KMS-11 (cell line): ENCODE measurements at regions not wholly inside any gene's neighbourhood (a gene's known extent, or its start where the extent isn't known, plus 50 kb on each side); places are given as distances from the start of the nearest gene placed in this dataset.

Experiments used
- H2AFZ ChIP-seq: fragments of 200-600 bp; sonication (generic); 2 replicates; pipeline ENCODE4 v1.6.1; 2016; ENCODE audit warnings: antibody characterized with exemption, mixed run types, low read depth
- H3K27ac ChIP-seq: fragments of 200-600 bp; sonication (generic); 2 replicates; pipeline ENCODE4 v1.6.1; 2016; ENCODE audit warnings: mild to moderate bottlenecking, mixed run types
- H3K27me3 ChIP-seq: fragments of 200-600 bp; sonication (generic); 2 replicates; pipeline ENCODE4 v1.6.1; 2017; ENCODE audit warnings: mild to moderate bottlenecking, low read depth, mixed run types, moderate library complexity; ENCODE audit not compliant: insufficient read depth
- H3K36me3 ChIP-seq: fragments of 200-600 bp; sonication (generic); 2 replicates; pipeline ENCODE4 v1.6.1; 2017; ENCODE audit warnings: mild to moderate bottlenecking, mixed run types; ENCODE audit not compliant: insufficient read depth
- H3K4me1 ChIP-seq: fragments of 200-600 bp; sonication (generic); 2 replicates; pipeline ENCODE4 v1.6.1; 2016; ENCODE audit warnings: mild to moderate bottlenecking, low read depth, mixed run types; ENCODE audit not compliant: poor library complexity, severe bottlenecking
- H3K4me2 ChIP-seq: fragments of 200-600 bp; sonication (generic); 2 replicates; pipeline ENCODE4 v1.7.0; 2016; ENCODE audit warnings: mild to moderate bottlenecking, mixed run types
- H3K4me3 ChIP-seq: fragments of 200-600 bp; sonication (generic); IDR thresholded peaks from 2 replicates; pipeline ENCODE4 v1.6.1; 2017; ENCODE audit warnings: low read depth, low read length, mixed read lengths; ENCODE audit not compliant: insufficient read depth
- H3K79me2 ChIP-seq: fragments of 200-600 bp; sonication (generic); 2 replicates; pipeline ENCODE4 v1.6.1; 2016; ENCODE audit warnings: low read depth, mixed run types; ENCODE audit not compliant: insufficient read depth
- H3K9ac ChIP-seq: fragments of 200-600 bp; sonication (generic); 2 replicates; pipeline ENCODE4 v1.6.1; 2016; ENCODE audit warnings: mild to moderate bottlenecking, mixed run types
- H4K20me1 ChIP-seq: fragments of 200-600 bp; sonication (generic); 2 replicates; pipeline ENCODE4 v1.6.1; 2016; ENCODE audit warnings: mild to moderate bottlenecking, mixed run types; ENCODE audit not compliant: insufficient read depth
- TF ChIP-seq, protein P1 (sequence below): fragments of 200-600 bp; sonication (generic); conservative IDR thresholded peaks from 2 replicates; pipeline ENCODE4 v1.6.1; 2017; ENCODE audit warnings: low read depth, mild to moderate bottlenecking, antibody characterized with exemption, low read length, moderate library complexity, mixed read lengths

- H3K4me2 ChIP-seq = no peak overlapping the region
- H3K4me3 ChIP-seq = no peak overlapping the region
- H3K4me1 ChIP-seq = no peaks in the 10 kb centered on the region
- TF ChIP-seq, protein P1, sequence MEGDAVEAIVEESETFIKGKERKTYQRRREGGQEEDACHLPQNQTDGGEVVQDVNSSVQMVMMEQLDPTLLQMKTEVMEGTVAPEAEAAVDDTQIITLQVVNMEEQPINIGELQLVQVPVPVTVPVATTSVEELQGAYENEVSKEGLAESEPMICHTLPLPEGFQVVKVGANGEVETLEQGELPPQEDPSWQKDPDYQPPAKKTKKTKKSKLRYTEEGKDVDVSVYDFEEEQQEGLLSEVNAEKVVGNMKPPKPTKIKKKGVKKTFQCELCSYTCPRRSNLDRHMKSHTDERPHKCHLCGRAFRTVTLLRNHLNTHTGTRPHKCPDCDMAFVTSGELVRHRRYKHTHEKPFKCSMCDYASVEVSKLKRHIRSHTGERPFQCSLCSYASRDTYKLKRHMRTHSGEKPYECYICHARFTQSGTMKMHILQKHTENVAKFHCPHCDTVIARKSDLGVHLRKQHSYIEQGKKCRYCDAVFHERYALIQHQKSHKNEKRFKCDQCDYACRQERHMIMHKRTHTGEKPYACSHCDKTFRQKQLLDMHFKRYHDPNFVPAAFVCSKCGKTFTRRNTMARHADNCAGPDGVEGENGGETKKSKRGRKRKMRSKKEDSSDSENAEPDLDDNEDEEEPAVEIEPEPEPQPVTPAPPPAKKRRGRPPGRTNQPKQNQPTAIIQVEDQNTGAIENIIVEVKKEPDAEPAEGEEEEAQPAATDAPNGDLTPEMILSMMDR = no peak
- no peak overlapping the region for H3K27ac ChIP-seq
- no peak overlapping the region for H2AFZ ChIP-seq
- H3K36me3 ChIP-seq = no peaks in the 10 kb centered on the region
- no peaks in the 10 kb centered on the region for H3K27me3 ChIP-seq
- no peaks in the 10 kb centered on the region for H4K20me1 ChIP-seq
- no peak overlapping the region for H3K9ac ChIP-seq
- no peaks in the 10 kb centered on the region for H3K79me2 ChIP-seq
Measured at GRCh38 chr10:20521186-20521585, 375.9 kb downstream of the NEBL start.

DNA sequence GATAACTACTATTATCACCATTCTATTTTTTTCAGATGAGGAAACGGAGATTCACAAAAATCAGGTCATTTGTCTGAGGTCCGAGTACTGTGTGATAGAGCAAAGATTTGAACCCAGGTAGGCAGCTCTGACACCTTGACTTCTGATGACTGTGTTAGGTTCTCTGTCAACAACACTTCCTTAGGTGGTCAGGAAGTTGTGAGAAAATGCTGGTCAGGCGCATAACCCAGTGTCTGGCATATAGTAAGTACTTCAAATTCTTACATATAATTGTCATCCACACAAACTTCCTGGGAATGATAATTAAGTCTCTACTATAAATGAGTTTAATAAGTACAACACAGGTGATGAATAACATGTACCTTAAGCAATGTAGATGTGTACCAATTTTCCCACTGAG lies 381.5 kb downstream of the NEBL start:
- Histone ChIP-seq H3K4me2 (no peak overlapping the region), H3K9ac (no peak overlapping the region), H3K4me1 (no peaks in the 10 kb centered on the region), H2AFZ (no peak overlapping the region), H3K79me2 (no peaks in the 10 kb centered on the region), H3K36me3 (no peaks in the 10 kb centered on the region), H3K27me3 (no peaks in the 10 kb centered on the region), H3K4me3 (no peak overlapping the region), H3K27ac (no peak overlapping the region), H4K20me1 (no peaks in the 10 kb centered on the region)
- TF ChIP-seq, protein P1 = no peak

DNA sequence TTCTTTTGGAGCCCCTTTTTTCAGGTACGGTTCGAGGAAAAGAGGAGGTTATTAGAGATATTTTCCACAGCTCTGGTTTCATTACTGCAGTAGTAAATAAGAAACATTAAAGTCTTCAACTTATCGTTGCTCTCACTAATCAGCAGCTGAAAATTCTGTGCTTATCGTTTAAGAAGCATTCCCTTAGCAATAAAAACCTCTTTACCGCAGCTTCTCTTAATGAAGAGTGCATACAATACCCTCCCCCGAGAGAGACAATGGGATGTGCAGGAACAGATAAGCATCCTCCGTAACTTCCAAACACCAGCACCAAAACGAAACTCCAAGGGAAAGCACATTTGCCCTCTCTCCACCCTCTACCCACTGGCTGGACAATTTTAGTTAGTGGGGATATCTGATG lies 384.5 kb downstream of the NEBL start:
- H3K4me1 ChIP-seq = no peaks in the 10 kb centered on the region
- H3K27me3 ChIP-seq = no peaks in the 10 kb centered on the region
- H2AFZ ChIP-seq = no peak overlapping the region
- no peak overlapping the region for H3K4me2 ChIP-seq
- H3K4me3 ChIP-seq = no peak overlapping the region
- TF ChIP-seq, protein P1 = no peak
- H3K9ac ChIP-seq = no peak overlapping the region
- no peaks in the 10 kb centered on the region for H4K20me1 ChIP-seq
- no peaks in the 10 kb centered on the region for H3K36me3 ChIP-seq
- H3K27ac ChIP-seq = no peak overlapping the region
- no peaks in the 10 kb centered on the region for H3K79me2 ChIP-seq

- no peak overlapping the region for H2AFZ ChIP-seq
- no peak overlapping the region for H3K27ac ChIP-seq
- H3K36me3 ChIP-seq = no peaks in the 10 kb centered on the region
- no peak overlapping the region for H3K4me2 ChIP-seq
- no peaks in the 10 kb centered on the region for H3K79me2 ChIP-seq
- TF ChIP-seq, protein P1 = no peak
- no peaks in the 10 kb centered on the region for H3K27me3 ChIP-seq
- H4K20me1 ChIP-seq = no peaks in the 10 kb centered on the region
- no peak overlapping the region for H3K4me3 ChIP-seq
- H3K4me1 ChIP-seq = no peaks in the 10 kb centered on the region
- H3K9ac ChIP-seq = no peak overlapping the region
Measured at GRCh38 chr10:20508921-20509320, 388.2 kb downstream of the NEBL start.
